ENCODE measurements at regions not wholly inside any gene's neighbourhood (a gene's known extent, or its start where the extent isn't known, plus 50 kb on each side); places are given as distances from the start of the nearest gene placed in this dataset.

DNA sequence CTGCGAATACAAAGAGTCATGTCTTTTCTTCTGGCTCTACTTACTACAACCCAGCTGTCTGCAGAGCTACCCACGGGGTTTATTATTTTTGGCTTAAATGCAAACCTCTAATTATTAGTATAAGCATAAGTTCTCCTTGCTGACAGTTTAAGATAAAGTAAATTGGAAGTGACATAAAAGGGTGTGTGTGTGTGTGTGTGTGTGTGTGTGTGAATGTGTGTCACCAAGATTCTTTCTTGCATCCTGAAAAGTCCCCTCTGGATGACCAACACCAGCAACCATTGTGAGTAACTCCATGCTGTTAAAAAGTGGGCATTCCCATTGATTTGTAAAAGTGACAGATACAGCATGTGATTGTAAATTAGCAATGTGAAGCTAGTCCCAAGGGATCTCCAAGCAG lies 803.8 kb upstream of the ZNF608 start:
- TF ChIP-seq POLR2A (IDR thresholded peaks at IDR 0.05; ENCODE audit: low read depth, low read length): no peak
- no peak for TF ChIP-seq TAF1 (IDR thresholded peaks at IDR 0.05; ENCODE audit: borderline replicate concordance, low read depth, low read length)
- TF ChIP-seq POLR2AphosphoS5 (IDR thresholded peaks at IDR 0.05; ENCODE audit: low read depth, low read length): no peak

Data from GM12892 (cell line).